COLO668 (cell line): ENCODE measurements at regions not wholly inside any gene's neighbourhood (a gene's known extent, or its start where the extent isn't known, plus 50 kb on each side); places are given as distances from the start of the nearest gene placed in this dataset.
"Not testable (repeated sequence)": the region's sequence is repeated elsewhere in the genome, so short reads cannot be mapped to it uniquely, and the experiment has no call there.

Source experiments
- DNase-seq: peaks from one replicate; lab custom pipeline; 2025; ENCODE audit not compliant: unreplicated experiment; lab: John Stamatoyannopoulos, UW

GRCh38 chrX:46367491-46367890 lies 177.7 kb downstream of the ZNF674 start:
- no peak for DNase-seq

GRCh38 chrX:46366381-46367207 lies 178.6 kb downstream of the ZNF674 start:
- no peak for DNase-seq

GRCh38 chrX:46354481-46354880 lies 190.7 kb downstream of the ZNF674 start:
- no peak for DNase-seq

- no peak for DNase-seq
Observed at GRCh38 chrX:46341767-46342322, 203.4 kb downstream of the ZNF674 start.

GRCh38 chrX:46340696-46341095 lies 204.5 kb downstream of the ZNF674 start:
- no peak for DNase-seq

GRCh38 chrX:46333550-46333949 lies 211.7 kb downstream of the ZNF674 start:
- DNase-seq = no peak

- no peak for DNase-seq
Observed at GRCh38 chrX:46330981-46331380, 214.2 kb downstream of the ZNF674 start.

GRCh38 chrX:46330513-46330912 lies 214.7 kb downstream of the ZNF674 start:
- no peak for DNase-seq

GRCh38 chrX:46328133-46328532 lies 217.1 kb downstream of the ZNF674 start:
- no peak for DNase-seq

- DNase-seq = no peak
Observed at GRCh38 chrX:46327566-46328115, 217.6 kb downstream of the ZNF674 start.

- DNase-seq = no peak
Observed at GRCh38 chrX:46326161-46326560, 219.1 kb downstream of the ZNF674 start.

GRCh38 chrX:46325312-46325877 lies 219.8 kb downstream of the ZNF674 start:
- no peak for DNase-seq

- no peak for DNase-seq
Observed at GRCh38 chrX:46324166-46324565, 221.1 kb downstream of the ZNF674 start.

GRCh38 chrX:46322929-46323328 lies 222.3 kb downstream of the ZNF674 start:
- DNase-seq = not testable (repeated sequence)

GRCh38 chrX:46321676-46322075 lies 223.5 kb downstream of the ZNF674 start:
- no peak for DNase-seq

- DNase-seq = no peak
Observed at GRCh38 chrX:46319750-46320149, 225.5 kb downstream of the ZNF674 start.

- DNase-seq = no peak
Observed at GRCh38 chrX:46318551-46318950, 226.7 kb downstream of the ZNF674 start.

GRCh38 chrX:46317163-46317562 lies 228.1 kb downstream of the ZNF674 start:
- no peak for DNase-seq

GRCh38 chrX:46311581-46312120 lies 233.6 kb downstream of the ZNF674 start:
- DNase-seq = no peak

- no peak for DNase-seq
Observed at GRCh38 chrX:46310815-46311497, 234.3 kb downstream of the ZNF674 start.

- DNase-seq = no peak
Observed at GRCh38 chrX:46308110-46308509, 237.1 kb downstream of the ZNF674 start.
